ENCODE measurements at regions not wholly inside any gene's neighbourhood (a gene's known extent, or its start where the extent isn't known, plus 50 kb on each side); places are given as distances from the start of the nearest gene placed in this dataset.
"Not testable (repeated sequence)": the region's sequence is repeated elsewhere in the genome, so short reads cannot be mapped to it uniquely, and the experiment has no call there.

DNA sequence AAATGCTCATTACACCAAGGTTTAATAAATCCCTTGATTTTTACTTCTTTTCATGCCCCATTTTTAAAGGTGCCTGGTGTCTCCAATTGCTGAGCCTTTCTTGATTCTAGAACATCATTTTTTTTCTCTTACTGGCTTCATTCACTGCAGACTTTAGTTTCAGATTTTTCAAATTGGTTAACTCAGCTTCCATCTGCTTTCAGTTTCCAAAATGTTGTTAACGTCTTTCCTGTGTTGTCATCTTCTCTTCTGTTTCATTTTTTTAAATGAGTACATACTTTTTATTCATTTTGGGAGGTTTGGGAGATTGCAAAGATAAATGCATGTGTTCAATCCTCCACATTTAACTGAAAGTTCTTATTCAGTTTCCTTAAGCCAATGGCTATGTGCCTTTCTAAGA, 126.4 kb upstream of the CCNG1 start:
- Histone ChIP-seq H3K36me3 (no peaks in the 10 kb centered on the region), H3K4me1 (no peaks in the 10 kb centered on the region), H3K27me3 (no peaks in the 10 kb centered on the region), H3K27ac (no peak overlapping the region), H3K4me3 (no peak overlapping the region), H3K9me3 (peaks cover 0 to 5% (median 0%) of the 10 kb centered on the region in 4 donors)
- TF ChIP-seq CTCF (IDR thresholded peaks at IDR 0.05) (no peak), POLR2A (IDR thresholded peaks at IDR 0.05) (no peak)
- no peak for DNase-seq

GRCh38 chr5:163312598-163312997, 124.8 kb upstream of the CCNG1 start:
- Histone ChIP-seq H3K4me3 (no peak overlapping the region), H3K27ac (no peak overlapping the region), H3K27me3 (no peaks in the 10 kb centered on the region), H3K36me3 (no peaks in the 10 kb centered on the region), H3K4me1 (no peaks in the 10 kb centered on the region), H3K9me3 (peaks cover 0 to 5% (median 0%) of the 10 kb centered on the region in 4 donors)
- no peak for DNase-seq
- TF ChIP-seq CTCF (IDR thresholded peaks at IDR 0.05) (no peak), POLR2A (IDR thresholded peaks at IDR 0.05) (no peak)

DNA sequence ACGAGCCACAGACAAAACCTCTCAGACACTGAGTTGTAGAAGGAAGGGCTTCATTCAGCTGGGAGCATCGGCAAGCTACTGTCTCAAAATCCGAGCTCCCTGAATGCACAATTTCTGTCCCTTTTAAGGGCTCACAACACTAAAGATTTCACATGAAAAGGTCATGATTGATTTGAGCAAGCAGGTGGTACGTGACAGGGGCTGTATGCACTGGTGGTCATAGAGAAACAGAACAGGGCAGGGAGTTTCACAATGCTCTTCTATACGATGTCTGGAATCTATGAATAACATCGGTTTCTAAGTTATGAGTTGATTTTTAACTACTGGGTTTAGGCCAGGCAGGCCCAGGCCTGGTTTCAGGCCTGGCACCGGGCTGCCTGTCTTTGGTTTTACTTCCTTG, 124.3 kb upstream of the CCNG1 start:
- DNase-seq, H3K27ac ChIP-seq, H3K9me3 ChIP-seq, H3K4me1 ChIP-seq, H3K4me3 ChIP-seq, H3K27me3 ChIP-seq, H3K36me3 ChIP-seq: not testable (repeated sequence)

GRCh38 chr5:163316374-163316773, 121.0 kb upstream of the CCNG1 start:
- not testable (repeated sequence) for H3K27ac ChIP-seq, H3K4me1 ChIP-seq, H3K4me3 ChIP-seq, H3K36me3 ChIP-seq, H3K9me3 ChIP-seq, DNase-seq, H3K27me3 ChIP-seq

GRCh38 chr5:163318707-163319106, 118.7 kb upstream of the CCNG1 start:
- Histone ChIP-seq H3K27ac (no peak overlapping the region), H3K4me1 (no peaks in the 10 kb centered on the region), H3K27me3 (no peaks in the 10 kb centered on the region), H3K9me3 (no peaks in the 10 kb centered on the region), H3K36me3 (no peaks in the 10 kb centered on the region), H3K4me3 (no peak overlapping the region)
- DNase-seq, result no peak
- no peak for TF ChIP-seq CTCF (IDR thresholded peaks at IDR 0.05)
- TF ChIP-seq POLR2A (IDR thresholded peaks at IDR 0.05), result no peak

- Histone ChIP-seq H3K4me1 (no peaks in the 10 kb centered on the region), H3K27me3 (no peaks in the 10 kb centered on the region)
- no peak for DNase-seq
Measured at GRCh38 chr5:163321511-163321910, 115.9 kb upstream of the CCNG1 start.

DNA sequence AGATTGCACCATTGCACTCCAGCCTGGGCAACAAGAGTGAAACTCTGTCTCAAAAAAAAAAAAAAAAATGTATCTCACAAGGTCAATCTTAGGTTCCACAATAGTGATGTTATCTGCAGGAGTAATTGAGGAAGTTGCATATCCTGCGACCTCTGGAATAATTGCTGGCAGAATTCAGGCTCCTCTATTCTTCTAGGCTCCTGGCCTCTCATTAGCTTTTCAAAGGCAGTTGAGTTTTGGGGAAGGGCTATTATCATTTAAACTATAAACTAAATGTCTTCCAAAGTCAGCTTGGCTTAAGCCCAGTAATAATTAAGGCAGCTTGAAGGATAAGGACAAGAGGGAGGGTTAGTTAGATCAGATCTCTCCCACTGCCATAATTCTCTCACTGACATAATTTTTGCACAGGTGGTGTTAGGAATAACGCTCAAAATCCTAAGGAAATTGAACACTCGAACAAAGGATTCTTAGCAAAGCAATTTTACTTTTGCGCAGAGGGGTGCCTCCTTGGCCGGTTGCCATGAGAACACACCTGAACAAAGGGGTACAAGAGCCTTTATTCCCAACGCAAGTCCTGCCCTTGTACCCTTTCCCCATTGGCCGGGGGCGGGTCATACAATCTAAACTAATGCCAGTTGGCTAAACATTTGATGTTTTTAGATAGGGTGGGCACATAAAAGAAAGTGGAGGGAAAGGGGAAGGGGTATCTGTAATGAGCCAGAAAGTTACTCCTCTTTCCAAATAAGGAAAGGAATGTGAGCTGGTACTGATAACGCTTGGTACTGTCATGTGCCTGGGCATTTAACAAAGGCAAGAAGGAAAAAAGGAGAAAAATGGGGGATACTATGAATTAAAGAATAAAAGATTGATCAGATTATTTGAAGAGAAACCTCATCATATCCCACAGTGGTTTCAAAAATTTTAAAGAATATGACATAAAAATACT, 106.4 kb upstream of the CCNG1 start:
- no peaks in the 10 kb centered on the region for H3K27me3 ChIP-seq

More at GRCh38 chr5:163321511-163321910, 115.9 kb upstream of the CCNG1 start:
- H3K9me3 ChIP-seq, result no peaks in the 10 kb centered on the region
- no peak for TF ChIP-seq POLR2A (IDR thresholded peaks at IDR 0.05)
- no peaks in the 10 kb centered on the region for H3K36me3 ChIP-seq
- no peak overlapping the region for H3K27ac ChIP-seq
- H3K4me3 ChIP-seq, result no peak overlapping the region

GRCh38 chr5:163336074-163336473, 101.3 kb upstream of the CCNG1 start:
- H3K27ac ChIP-seq, H3K9me3 ChIP-seq, H3K27me3 ChIP-seq, H3K4me1 ChIP-seq, DNase-seq, H3K4me3 ChIP-seq, H3K36me3 ChIP-seq: not testable (repeated sequence)

More for the DNA sequence above, 106.4 kb upstream of the CCNG1 start:
- no peak for DNase-seq
- no peaks in the 10 kb centered on the region for H3K4me1 ChIP-seq
- H3K36me3 ChIP-seq, result no peaks in the 10 kb centered on the region
- no peaks in the 10 kb centered on the region for H3K9me3 ChIP-seq
- no peak overlapping the region for H3K27ac ChIP-seq
- no peak overlapping the region for H3K4me3 ChIP-seq
- TF ChIP-seq POLR2A (IDR thresholded peaks at IDR 0.05), result no peak
